ENCODE measurements at regions not wholly inside any gene's neighbourhood (a gene's known extent, or its start where the extent isn't known, plus 50 kb on each side); places are given as distances from the start of the nearest gene placed in this dataset.
"Not testable (repeated sequence)": the region's sequence is repeated elsewhere in the genome, so short reads cannot be mapped to it uniquely, and the experiment has no call there.

DNA sequence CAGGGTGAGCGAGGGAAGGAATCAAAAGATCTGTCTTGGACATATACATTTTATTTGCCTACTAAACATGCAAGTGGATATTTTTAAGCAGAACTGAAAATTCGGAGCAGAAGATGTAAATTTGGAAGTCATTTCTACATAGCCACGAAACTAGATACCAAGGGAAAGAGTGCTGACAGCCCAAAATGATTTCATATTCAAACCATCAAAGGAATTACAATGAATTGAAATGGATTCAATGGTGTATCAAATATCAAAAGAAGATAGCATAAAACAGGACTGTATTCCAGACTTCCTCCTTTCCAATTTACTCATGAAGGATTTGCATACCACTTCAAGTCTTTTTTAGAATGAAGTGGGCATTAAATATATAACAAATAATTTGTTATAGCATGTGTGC, 313.5 kb upstream of the KITLG start:
- no peak for DNase-seq (ENCODE audit: low read depth in 2 of 2)

DNA sequence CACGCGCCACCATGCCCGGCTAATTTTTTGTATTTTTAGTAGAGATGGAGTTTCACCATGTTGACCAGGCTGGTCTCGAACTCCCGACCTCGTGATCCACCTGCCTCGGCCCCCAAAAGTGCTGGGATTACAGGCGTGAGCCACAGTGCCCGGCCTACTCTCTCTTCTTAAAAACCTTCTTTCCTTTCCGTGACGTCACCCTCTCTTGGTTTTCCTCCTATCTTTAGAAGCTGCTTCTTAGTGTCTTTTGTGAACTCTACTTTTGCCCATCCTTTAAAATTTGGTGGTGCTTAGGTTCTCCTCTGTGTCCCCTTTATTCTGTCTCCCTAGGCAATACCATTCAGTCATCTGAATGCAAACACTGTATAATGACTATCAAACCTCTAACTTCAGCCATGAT, 311.2 kb upstream of the KITLG start:
- not testable (repeated sequence) for DNase-seq (ENCODE audit: low read depth in 2 of 2)

DNA sequence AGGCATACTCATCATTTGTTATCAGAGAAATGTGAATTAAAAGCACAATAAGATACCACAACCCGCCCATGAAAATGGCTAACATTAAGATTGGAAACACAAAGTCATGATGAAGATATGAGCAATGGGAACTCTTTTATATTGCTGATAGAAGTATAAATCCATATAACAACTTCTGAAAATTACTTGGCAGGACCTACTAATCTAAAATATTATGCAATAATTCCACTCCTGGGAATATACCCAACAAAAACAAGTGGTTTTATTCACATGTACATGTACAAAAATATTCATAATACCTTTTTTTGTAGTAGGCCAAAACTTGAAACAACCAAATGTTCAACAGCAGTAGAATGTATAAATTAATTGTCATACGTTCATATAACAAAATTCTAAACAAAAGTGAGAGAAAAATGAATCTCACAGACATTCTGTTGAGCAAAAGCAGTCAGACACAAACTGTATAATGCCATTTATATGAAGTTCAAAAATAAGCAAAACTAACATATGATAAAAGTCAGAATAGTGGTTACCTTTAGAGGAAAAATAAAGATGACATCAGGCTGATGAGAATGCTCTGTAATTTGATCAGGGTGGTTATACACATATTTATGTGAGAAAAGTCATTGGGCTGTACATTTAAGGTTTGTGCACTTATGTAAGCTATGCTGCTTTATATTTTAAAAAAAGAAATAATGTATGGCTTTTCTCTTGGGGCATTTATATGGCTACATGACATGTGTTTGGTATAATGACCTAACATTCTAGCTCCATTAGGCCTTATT, 309.2 kb upstream of the KITLG start:
- no peak for DNase-seq (ENCODE audit: low read depth in 2 of 2)

DNA sequence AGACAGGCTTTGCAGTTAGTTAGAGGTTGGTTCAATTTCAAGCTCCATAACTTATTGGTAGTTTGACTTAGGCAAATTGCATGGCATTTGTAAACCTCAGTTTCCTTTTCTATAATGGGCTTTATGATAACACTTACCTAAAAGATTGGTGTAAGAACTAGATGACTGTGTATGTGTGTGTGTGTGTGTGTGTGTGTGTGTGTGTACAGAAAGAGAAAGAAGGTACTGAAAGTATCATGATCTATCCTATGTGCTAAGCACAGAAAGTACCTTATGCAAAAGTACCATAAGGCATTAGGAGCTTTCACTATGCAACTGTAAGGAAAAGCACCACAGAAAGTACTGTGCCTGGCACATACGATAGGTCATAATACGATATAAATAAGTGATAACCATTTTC, 304.3 kb upstream of the KITLG start:
- no peak for DNase-seq (ENCODE audit: low read depth in 2 of 2)

DNA sequence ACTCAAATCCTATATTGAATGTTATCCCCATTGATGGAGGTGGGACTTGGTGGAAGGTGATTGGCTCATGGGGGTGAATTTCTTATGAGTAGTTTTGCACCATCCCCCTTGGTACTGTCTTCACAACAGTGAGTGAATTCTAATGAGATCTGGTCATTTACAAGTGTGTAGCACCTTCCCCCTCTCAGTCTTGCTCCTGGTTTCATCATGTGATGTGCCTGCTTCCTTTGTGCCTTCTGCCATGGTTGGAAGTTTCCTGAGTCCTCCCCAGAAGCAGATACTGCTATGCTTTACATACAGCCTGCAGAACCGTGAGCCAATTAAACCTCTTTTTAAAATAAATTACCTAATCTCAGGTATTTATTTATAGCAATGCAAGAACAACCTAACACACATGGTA, 302.4 kb upstream of the KITLG start:
- no peak for DNase-seq (ENCODE audit: low read depth in 2 of 2)

DNA sequence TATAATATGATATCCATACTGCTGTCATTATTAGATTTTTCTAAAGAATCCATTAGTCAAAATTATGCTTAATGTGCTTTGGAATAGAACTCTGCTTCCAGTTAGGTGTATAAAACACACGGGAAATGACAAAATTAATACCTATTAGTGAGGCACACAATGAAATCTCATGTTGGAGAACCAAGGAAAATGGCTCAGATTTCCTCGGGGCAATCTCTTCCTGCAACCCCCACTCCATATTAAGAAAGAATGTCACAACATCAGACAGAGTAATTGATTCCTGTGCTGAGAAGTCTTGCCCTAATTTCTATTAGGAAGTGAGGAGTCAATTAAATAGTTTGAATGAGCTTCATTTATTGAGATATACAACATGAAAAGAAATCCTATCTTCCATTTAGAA, 299.8 kb upstream of the KITLG start:
- no peak for DNase-seq (ENCODE audit: low read depth in 2 of 2)

DNA sequence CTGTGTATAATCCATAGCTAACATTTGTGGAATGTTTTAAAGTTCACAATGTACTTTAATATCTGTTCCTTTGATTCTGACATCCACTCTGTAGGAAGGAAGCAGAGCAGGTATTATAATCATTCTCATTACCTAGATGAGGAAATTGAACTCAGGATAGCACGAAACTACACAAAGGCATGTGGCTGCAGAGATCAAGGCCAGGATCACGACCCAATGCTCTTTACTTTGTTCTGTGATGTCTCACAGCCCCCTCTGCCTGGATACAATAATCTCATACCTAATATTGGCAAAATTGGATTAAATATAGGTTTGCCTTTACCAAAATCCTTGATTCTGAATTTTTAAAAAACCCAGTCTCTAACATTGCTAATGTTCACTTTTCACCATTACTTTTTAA, 298.0 kb upstream of the KITLG start:
- DNase-seq (ENCODE audit: low read depth in 2 of 2): no peak

DNA sequence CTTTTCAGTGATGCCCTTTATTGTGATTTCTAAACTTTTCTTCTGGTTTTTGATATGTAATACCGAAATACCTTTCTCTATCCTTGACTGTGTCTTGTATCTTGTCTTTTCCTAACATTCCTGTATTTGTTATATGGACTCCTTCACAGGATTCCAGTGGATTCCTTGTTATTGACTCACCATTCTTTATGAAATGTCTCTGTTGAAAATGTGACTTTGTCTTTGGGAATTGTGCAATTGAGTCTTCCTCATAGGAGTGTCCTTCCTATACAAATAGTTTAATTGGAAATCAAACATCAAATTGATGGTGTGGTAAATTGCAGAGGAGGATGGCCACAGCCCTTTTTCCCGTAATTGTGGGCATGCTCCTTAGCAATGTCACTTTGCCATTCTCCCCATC, 296.6 kb upstream of the KITLG start:
- DNase-seq (ENCODE audit: low read depth in 2 of 2): no peak

DNA sequence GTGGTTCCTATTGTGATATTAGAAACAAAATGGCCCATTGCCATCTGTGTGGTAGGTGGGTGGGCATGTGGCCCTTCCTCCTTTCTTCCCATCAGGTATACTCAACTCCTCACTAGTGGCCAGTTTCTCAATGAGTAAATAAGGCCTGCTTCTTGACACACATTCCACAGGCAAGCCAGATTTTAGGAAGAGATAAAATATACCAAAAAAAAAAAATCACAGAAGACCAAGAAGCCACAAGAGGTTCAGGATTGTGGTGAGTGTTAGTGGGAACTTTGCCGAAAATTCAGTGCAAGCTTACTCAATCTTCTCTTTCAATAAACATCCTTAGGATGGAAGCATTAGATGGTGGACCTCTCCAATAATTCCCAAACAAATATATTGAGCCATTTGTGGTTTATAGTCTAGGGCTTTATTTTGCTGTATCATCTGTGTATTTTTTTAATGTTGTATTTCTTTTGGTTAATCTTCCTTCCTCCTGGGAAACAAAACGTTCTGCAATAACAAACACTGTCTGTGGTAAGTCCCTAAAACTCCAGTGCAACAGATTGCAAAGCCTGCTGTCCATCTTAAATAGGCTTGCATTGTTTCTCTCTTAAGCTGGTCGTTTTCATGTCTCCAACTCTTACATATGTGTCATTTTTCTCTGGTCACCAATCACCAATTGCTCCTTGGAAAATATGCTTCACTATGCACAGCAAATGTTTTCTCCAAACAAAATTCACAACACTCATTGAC, 289.9 kb upstream of the KITLG start:
- DNase-seq (ENCODE audit: low read depth in 2 of 2): no peak

DNA sequence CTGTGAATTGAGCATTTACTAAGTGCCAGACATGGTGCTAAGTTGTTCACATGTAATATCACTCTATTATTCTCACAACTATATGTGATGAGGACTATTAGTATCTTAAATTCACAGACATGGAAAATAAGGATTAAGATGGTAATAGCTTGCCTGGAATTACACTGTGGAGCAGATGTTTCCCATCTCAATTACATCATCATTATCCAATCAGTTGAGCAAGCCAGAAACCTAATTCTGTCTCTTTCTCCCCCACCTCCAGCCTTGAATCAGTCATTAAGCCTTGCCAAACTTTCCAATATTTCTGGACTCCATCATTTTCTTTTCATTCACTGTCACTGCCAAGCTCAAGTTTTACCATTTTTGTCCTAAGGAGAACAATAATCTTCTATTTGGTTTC, 287.8 kb upstream of the KITLG start:
- DNase-seq (ENCODE audit: low read depth in 2 of 2): no peak

DNA sequence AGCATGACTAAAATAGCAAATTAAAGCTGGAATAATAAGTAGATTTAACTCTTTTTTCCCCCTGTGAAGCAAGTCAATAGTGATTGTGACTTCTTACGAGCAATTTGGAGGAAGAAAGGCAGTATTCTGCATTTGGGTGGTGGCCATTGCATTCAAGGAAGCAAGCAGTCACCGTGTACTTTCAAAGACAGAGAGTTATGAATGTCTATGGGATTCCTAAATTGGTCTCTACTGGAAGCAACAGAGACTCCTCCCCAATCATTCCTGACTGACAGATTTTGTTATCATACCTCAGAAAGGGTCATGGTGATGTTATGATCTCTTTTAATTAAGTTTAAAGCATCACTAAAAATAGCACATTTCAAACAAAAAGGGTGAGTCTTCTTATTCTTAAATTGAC, 287.2 kb upstream of the KITLG start:
- no peak for DNase-seq (ENCODE audit: low read depth in 2 of 2)

DNA sequence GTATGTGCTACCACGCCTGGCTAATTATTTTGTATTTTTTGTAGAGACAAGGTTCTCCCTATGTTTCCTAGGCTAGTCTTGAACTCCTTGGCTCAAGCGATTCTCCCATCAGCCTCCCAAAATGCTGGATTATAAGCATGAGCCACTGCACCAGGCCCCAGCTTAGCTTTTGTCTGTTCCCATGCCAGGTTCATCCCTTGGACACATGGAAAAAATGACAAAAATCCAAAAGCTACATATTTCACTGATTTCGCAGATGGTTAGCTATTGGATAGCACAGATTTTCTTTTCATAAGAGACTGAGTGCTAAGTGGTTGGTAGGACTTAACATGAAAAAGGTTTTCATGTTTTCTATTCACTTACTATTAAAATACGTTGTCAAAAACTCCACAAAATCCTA, 286.6 kb upstream of the KITLG start:
- DNase-seq (ENCODE audit: low read depth in 2 of 2): no peak

DNA sequence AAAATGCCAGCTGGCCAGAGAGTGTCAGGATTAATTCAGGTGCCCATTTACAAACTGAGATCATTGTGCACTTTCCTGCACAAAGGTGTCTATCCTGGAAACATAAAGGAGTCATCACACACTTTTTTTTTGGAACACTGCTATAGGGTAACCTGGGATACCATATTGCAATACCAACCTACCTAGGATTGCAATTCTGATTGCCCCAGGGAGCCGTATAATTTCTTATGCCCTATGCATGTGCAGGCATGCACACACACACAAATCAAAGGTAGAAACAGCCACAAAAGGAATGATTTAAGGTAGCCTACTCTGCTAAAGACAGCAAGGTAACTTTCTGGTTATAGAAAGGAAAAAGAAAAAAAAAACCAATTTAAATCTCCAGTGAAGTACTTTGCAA, 285.3 kb upstream of the KITLG start:
- DNase-seq (ENCODE audit: low read depth in 2 of 2): no peak

DNA sequence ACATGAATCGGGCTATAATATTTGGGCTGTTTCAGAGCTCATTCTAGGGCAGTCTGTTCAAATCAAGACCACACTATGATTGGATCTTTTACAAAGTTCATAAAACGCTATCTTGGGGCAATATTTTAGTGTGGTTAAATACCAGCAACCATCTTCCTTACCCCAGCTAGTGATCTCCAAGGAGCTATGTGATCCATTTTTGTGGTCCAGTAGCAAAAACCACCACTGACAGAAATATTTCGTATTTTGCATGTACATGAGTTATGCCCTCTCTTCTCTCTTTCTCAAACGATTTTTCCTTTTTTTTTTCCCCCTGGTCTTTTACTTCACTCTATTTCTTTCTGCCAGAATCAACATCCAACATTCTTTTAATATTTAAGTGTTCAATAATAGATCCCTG, 280.6 kb upstream of the KITLG start:
- DNase-seq (ENCODE audit: low read depth in 2 of 2): no peak

DNA sequence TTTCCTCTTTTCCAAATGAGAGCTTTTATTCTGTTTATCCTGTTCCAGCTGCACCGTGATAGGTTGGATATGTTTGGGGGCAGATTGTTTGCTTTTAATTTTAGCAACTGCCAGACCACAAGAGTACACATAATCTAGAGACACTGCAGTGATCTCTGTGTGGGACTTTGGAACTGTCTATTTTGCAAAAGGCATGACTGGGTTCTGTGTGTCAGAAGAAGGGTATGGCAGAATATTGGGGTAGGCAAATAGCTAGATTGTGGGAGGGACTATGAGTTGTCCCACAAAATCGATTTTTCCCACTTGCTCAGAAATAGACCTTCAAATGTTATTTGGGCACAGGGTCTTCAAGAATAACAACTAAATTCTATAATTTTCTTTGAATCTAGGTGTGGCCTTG, 275.9 kb upstream of the KITLG start:
- no peak for DNase-seq (ENCODE audit: low read depth in 2 of 2)

DNA sequence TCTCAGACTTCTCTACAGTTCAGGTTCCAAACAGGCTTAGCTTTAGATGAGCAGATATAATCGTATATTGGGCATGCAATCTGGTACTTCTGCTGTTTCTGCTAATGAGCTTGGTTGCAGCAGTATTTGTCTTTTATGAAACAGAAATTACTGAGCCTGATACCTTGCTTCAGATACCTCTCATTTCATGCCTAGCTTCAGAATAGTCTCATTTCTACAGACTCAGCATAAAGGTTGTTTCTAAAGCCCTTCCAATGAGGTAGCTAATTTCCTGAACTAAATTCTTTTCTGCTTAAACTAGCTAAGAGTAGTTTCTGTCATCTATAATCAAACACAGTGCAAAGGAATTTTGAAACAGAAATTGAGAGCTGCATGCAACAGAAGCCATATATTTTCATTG, 275.0 kb upstream of the KITLG start:
- DNase-seq (ENCODE audit: low read depth in 2 of 2): no peak

DNA sequence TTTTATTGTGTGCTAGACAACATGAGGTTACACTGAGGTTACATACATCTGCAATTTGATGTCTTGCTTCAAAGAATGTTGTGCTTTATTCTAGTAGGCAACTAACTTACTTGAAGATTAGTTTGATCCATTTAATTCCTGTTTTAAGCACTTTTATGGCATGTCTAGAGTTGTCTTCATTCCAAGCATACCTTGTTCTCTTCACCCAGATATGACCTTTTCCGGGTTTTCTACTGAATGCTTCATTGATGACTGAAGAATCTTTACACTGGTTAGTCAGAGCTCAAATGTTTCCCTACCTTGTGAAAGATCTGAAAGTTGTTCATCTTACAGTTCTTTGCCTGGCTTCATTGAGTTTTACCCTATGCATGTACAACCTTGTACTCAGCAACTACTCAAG, 274.0 kb upstream of the KITLG start:
- DNase-seq (ENCODE audit: low read depth in 2 of 2): no peak

DNA sequence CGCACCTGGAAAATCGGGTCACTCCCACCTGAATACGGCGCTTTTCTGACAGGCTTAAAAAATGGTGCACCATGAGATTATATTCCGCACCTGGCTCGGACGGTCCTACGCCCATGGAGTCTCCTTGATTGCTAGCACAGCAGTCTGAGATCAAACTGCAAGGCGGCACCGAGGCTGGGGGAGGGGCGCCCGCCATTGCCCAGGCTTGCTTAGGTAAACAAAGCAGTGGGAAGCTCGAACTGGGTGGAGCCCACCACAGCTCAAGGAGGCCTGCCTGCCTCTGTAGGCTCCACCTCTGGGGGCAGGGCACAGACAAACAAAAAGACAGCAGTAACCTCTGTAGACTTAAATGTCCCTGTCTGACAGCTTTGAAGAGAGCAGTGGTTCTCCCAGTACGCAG, 267.0 kb upstream of the KITLG start:
- DNase-seq (ENCODE audit: low read depth in 2 of 2): not testable (repeated sequence)

DNA sequence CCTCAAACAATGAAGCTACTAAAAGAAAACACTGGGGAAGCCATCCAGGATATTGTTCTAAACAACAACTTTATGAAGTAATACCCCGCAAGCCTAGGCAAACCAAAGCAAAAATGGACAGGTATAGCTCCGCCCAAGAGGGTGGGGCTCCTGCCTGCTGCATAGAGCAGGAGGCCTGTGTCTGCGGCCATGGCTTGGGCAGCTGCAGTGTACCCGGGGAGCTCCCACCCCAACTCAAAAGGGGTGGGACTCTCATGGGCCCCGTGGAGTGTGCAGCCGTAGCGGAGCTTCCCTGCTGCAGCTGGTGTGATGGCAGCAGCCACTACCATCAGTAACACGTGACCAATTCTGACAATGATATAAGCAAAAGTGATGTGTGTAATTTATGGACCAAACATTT, 264.2 kb upstream of the KITLG start:
- DNase-seq (ENCODE audit: low read depth in 2 of 2): no peak

DNA sequence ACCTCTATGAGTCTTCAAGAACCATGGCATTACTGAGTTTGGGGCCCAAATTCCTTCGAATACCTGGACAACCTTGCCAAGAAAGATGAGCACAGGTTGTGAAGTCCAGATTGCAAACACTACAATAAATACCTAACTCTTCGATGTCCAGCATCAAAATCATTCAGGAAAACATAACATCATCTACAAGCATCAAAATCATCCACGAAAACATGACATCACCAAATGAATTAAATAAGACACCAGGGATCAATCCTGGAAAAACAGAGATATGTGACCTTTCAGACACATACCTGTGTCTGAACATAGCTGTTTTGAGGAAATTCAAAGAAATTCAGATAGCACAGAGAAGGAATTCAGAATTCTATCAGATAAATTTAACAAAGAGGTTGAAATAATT, 262.0 kb upstream of the KITLG start:
- DNase-seq (ENCODE audit: low read depth in 2 of 2): no peak

DNA sequence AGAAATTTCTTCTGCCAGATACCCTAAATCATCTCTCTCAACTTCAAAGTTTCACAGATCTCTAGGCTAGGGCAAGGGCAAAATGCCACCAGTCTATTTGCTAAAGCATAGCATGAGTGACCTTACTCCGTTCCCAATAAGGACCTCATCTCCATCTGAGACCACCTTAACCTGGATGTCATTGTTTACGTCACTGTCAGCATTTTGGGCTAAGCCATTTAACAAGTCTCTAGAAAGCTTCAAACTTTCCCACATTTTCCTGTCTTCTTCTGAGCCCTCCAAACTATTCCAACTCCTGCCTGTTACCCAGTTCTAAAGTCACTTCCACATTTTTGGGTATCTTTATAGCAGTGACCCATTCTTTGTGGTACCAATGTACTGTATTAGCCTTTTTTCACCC, 259.2 kb upstream of the KITLG start:
- DNase-seq (ENCODE audit: low read depth in 2 of 2): no peak

DNA sequence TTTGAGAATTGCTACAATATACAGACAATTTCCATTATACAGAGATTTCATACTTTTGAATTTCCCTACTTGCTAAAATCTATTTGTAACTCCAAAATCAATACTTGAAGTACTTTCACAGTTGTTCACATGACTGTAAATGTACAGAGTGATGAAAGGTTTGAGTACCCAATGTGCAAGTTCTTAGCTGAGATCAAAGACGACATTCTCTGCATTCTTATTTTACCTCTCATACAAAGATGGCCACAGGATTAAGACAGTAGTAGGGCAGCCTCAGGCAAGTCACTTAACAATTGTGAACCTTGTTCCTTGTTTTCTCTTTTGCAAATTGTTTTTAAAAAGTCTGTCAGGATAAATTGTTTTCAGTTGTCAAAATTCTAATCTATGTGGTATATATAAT, 255.9 kb upstream of the KITLG start:
- DNase-seq (ENCODE audit: low read depth in 2 of 2): no peak

DNA sequence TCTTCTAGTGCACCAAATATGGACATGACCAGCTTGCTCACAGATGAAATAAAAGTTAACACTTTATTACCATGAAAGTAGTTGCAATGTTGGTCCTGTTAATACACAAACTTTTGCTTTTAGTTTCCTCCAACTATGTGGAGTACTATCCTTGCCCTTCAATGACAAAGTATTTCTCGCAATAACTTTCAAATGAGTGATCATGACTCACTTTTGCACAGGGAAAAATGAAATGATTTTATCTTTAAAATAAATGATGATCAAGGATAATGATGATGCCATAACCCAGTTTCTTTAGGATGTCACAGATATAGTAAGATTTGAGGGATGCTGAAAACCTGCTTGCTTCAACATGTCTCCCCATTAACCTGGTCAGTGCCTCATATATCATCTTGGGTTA, 254.0 kb upstream of the KITLG start:
- no peak for DNase-seq (ENCODE audit: low read depth in 2 of 2)

DNA sequence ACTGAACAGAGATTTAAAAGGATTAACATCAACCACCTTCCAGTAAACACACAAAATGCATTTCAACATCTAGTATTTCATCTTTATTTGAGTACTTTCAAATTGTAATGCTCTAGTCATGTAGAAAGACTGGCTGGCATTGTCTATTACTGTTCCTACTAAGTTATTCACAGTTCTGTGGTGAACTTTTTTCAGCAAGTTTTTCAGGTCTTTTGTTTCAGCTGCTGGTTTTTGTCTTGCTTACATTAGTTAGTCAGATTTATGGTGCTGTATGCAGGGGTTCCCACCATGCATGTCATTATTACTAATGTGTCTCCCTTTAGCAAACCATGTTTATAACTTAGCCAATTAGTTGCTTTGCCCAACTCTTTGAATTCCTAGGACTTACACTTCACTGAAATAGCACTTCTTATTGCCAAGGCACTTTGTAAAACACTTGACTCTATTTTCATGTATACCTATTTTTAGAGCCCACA, 253.4 kb upstream of the KITLG start:
- no peak for DNase-seq (ENCODE audit: low read depth in 2 of 2)
